Endothelial cell of umbilical vein (primary cell): ENCODE measurements at regions not wholly inside any gene's neighbourhood (a gene's known extent, or its start where the extent isn't known, plus 50 kb on each side); places are given as distances from the start of the nearest gene placed in this dataset.

ENCODE experiments used
- BruUV-seq: library from RNA; stranded (reverse); fragments of 400-500 nt; replicated peaks from 2 replicates; lab custom pipeline; 2021; lab: Mats Ljungman, UMichigan
- CTCF ChIA-PET: fragments of 300-600, 350-600 bp; sonication (Branson Sonifier 250); formaldehyde crosslinking; loops from one replicate; lab custom pipeline; 2021; ENCODE audit warnings: antibody characterized with exemption, inconsistent platforms; lab: Charles Lee
- POLR2A ChIA-PET: fragments of 300-600, 350-600 bp; sonication (Branson Sonifier 250); formaldehyde crosslinking; loops from one replicate; lab custom pipeline; 2021; ENCODE audit warnings: antibody characterized with exemption, inconsistent platforms; lab: Charles Lee
- DNase-seq: peaks from one replicate; pipeline ENCODE4 v3.0.0-alpha.2; 2011; ENCODE audit warnings: low read depth, low spot score
- FAIRE-seq: peaks from 2 replicates; lab custom pipeline; 2011; peaks lifted over from hg19 to GRCh38; lab: Jason Lieb, UNC
- H2AFZ ChIP-seq: 2 replicates; pipeline ENCODE4 v1.6.0; 2012; ENCODE audit warnings: low read depth, low read length, control low read depth, inconsistent platforms
- H3K27ac ChIP-seq: 2 replicates; pipeline ENCODE4 v1.5.1; 2011; ENCODE audit warnings: low read depth, mild to moderate bottlenecking, control low read depth, low read length, moderate library complexity; ENCODE audit not compliant: insufficient read depth
- H3K27me3 ChIP-seq, 2 experiments: 2 replicates each; pipeline versions ENCODE4 v1.6.0 to v1.6.1; 2011; ENCODE audit warnings: low read length in 2 of 2, mixed read lengths in 1 of 2; ENCODE audit not compliant: control insufficient read depth in 2 of 2, insufficient read depth in 2 of 2
- H3K36me3 ChIP-seq, 2 experiments: 2 replicates in 1 of 2; 3 replicates in 1 of 2; pipeline ENCODE4 v1.5.1; 2011; ENCODE audit warnings: low read length in 2 of 2, mild to moderate bottlenecking in 1 of 2, moderate library complexity in 1 of 2; ENCODE audit not compliant: control insufficient read depth in 2 of 2, insufficient read depth in 2 of 2; ENCODE audit errors: extremely low read depth in 1 of 2
- H3K4me1 ChIP-seq: 3 replicates; pipeline ENCODE4 v1.5.1; 2011; ENCODE audit warnings: mild to moderate bottlenecking, low read length; ENCODE audit not compliant: control insufficient read depth, insufficient read depth; ENCODE audit errors: extremely low read depth
- H3K4me2 ChIP-seq: 2 replicates; pipeline ENCODE4 v1.6.1; 2011; ENCODE audit warnings: low read length, control low read depth, mixed read lengths; ENCODE audit not compliant: insufficient read depth
- H3K4me3 ChIP-seq, 3 experiments: fragments of 200-600 bp in 1 of 3; sonication (generic), shearing (Covaris generic) in 1 of 3; replicated peaks in 1 of 3; 2 replicates each; pipeline ENCODE4 v1.5.1; 2011 to 2016; ENCODE audit warnings: control low read depth in 3 of 3, low read length in 3 of 3, mild to moderate bottlenecking in 2 of 3, inconsistent platforms in 1 of 3, low read depth in 1 of 3, moderate library complexity in 1 of 3; ENCODE audit not compliant: insufficient read depth in 1 of 3
- H3K79me2 ChIP-seq: 2 replicates; pipeline ENCODE4 v1.6.0; 2012; ENCODE audit warnings: low read length, inconsistent platforms; ENCODE audit not compliant: control insufficient read depth, insufficient read depth
- H3K9ac ChIP-seq: replicated peaks from 2 replicates; pipeline ENCODE3; 2011; ENCODE audit warnings: low read length, control low read depth; ENCODE audit not compliant: insufficient read depth; ENCODE audit errors: extremely low read depth
- H3K9me1 ChIP-seq: replicated peaks from 3 replicates; pipeline ENCODE4 v1.6.0; 2011; ENCODE audit warnings: mild to moderate bottlenecking, low read length; ENCODE audit not compliant: control insufficient read depth, insufficient read depth; ENCODE audit errors: extremely low read depth
- H3K9me3 ChIP-seq: replicated peaks from 2 replicates; pipeline ENCODE4 v1.5.1; 2012; ENCODE audit warnings: low read length, inconsistent platforms; ENCODE audit not compliant: control insufficient read depth, insufficient read depth
- H4K20me1 ChIP-seq: replicated peaks from 2 replicates; pipeline ENCODE3; 2011; ENCODE audit warnings: mild to moderate bottlenecking, low read length; ENCODE audit not compliant: control insufficient read depth, insufficient read depth; ENCODE audit errors: extremely low read depth
- CTCF ChIP-seq, 2 donors: IDR thresholded peaks; 1 replicate in 1 of 2; 2 replicates in 1 of 2; pipeline ENCODE4 v1.5.1; 2011; ENCODE audit warnings: low read length in 2 of 2, mild to moderate bottlenecking in 2 of 2, moderate library complexity in 2 of 2, control low read depth in 1 of 2, inconsistent platforms in 1 of 2, low read depth in 1 of 2; ENCODE audit not compliant: insufficient read depth in 1 of 2; ENCODE audit errors: extremely low read depth in 1 of 2
- EZH2 ChIP-seq: IDR thresholded peaks from 2 replicates; pipeline ENCODE4 v1.6.1; 2012; ENCODE audit warnings: borderline replicate concordance, low read depth, mild to moderate bottlenecking, moderate library complexity, low read length, inconsistent platforms; ENCODE audit not compliant: severe bottlenecking
- FOS ChIP-seq: IDR thresholded peaks from 2 replicates; pipeline ENCODE4 v1.6.1; 2011; ENCODE audit warnings: mild to moderate bottlenecking, low read length, moderate library complexity, borderline replicate concordance; ENCODE audit not compliant: insufficient read depth
- GATA2 ChIP-seq: IDR thresholded peaks from 2 replicates; pipeline ENCODE4 v1.7.0; 2011; ENCODE audit warnings: low read depth, mild to moderate bottlenecking, moderate library complexity, mixed read lengths, low read length; ENCODE audit not compliant: insufficient read length, insufficient read depth
- JUN ChIP-seq: IDR thresholded peaks from 2 replicates; pipeline ENCODE4 v1.6.1; 2011; ENCODE audit warnings: borderline replicate concordance, low read depth; ENCODE audit not compliant: insufficient read length, insufficient read depth
- MAX ChIP-seq: IDR thresholded peaks from 2 replicates; pipeline ENCODE4 v1.6.1; 2011; ENCODE audit not compliant: insufficient read depth, insufficient read length
- MYC ChIP-seq: IDR thresholded peaks from one replicate; pipeline ENCODE4 v1.6.1; 2011; ENCODE audit warnings: mild to moderate bottlenecking, low read depth, low read length
- POLR2A ChIP-seq: IDR thresholded peaks from 2 replicates; pipeline ENCODE4 v1.6.1; 2012; ENCODE audit warnings: low read depth, mild to moderate bottlenecking, control low read depth, low read length
- POLR2AphosphoS5 ChIP-seq: IDR thresholded peaks from 2 replicates; pipeline ENCODE4 v1.6.1; 2012; ENCODE audit warnings: low read depth, mild to moderate bottlenecking, control low read depth, low read length, moderate library complexity; ENCODE audit not compliant: insufficient read depth
- dilution Hi-C: fragments of 300-500 bp; cut with MboI; formaldehyde crosslinking; loops from one replicate; pipeline ENCODE4 v1.15.0; 2019; ENCODE audit warnings: low sequenced_read_pairs; ENCODE audit not compliant: extremely low pct_ligation_motif_present
- intact Hi-C: fragments of 100-400 bp; cut with micrococcal nuclease; formaldehyde crosslinking; loops from one replicate; pipeline ENCODE4 v1.10.0; 2022

- CTCF ChIA-PET: no interaction called here
- H3K4me3 ChIP-seq: no peak overlapping the region
- H3K36me3 ChIP-seq: no peaks in the 10 kb centered on the region
- no peaks in the 10 kb centered on the region for H4K20me1 ChIP-seq
- no peaks in the 10 kb centered on the region for H3K27me3 ChIP-seq
- H3K9me1 ChIP-seq: no peaks in the 10 kb centered on the region
- H3K79me2 ChIP-seq: no peaks in the 10 kb centered on the region
- H3K4me1 ChIP-seq: no peaks in the 10 kb centered on the region
- no peaks in the 10 kb centered on the region for H3K9me3 ChIP-seq
- no peak overlapping the region for H3K9ac ChIP-seq
- POLR2A ChIA-PET: no interaction called here
- H2AFZ ChIP-seq: no peak overlapping the region
- H3K4me2 ChIP-seq: no peak overlapping the region
- dilution Hi-C loops: no loop called here
- FAIRE-seq (no peak), DNase-seq (no peak)
- no peak overlapping the region for H3K27ac ChIP-seq
- no peak for TF ChIP-seq JUN
- no peak for TF ChIP-seq GATA2
- TF ChIP-seq CTCF (IDR thresholded peaks at IDR 0.05; ENCODE audit: extremely low read depth in 1 of 2, insufficient read depth in 1 of 2, low read depth in 1 of 2, low read length in 2 of 2): no peak
- TF ChIP-seq MAX: no peak
- TF ChIP-seq EZH2: no peak
- TF ChIP-seq MYC: no peak
- TF ChIP-seq FOS: no peak
- TF ChIP-seq POLR2AphosphoS5: no peak
- no peak for TF ChIP-seq POLR2A
- intact Hi-C loops: no loop called here
- no TSS peak for BruUV-seq
Measured at GRCh38 chr1:87652176-87652575, 323.5 kb downstream of the LMO4 start.
